HepG2 (cell line): ENCODE measurements at regions not wholly inside any gene's neighbourhood (a gene's known extent, or its start where the extent isn't known, plus 50 kb on each side); places are given as distances from the start of the nearest gene placed in this dataset.
A peak's percentile ranks its signal among the peaks of the same experiment; 100 is the strongest.

Experiments
- ATAC-seq: fragments of 200-7000 bp; cut with Tn5 transposase; 3 replicates; pipeline ENCODE4 v1.9.1; 2020; ENCODE audit warnings: mild to moderate bottlenecking, moderate library complexity
- BruUV-seq: library from RNA; stranded (reverse); fragments of 400-500 nt; replicated peaks from 2 replicates; lab custom pipeline; 2021; lab: Mats Ljungman, UMichigan
- CTCF ChIA-PET: fragments of 300-600 bp; formaldehyde crosslinking; extraction: SDS; loops from one replicate; lab custom pipeline; 2021; ENCODE audit warnings: low total read pairs, inconsistent platforms, low intra/inter-chr PET ratio; lab: Yijun Ruan, JAX
- POLR2A ChIA-PET: fragments of 350-600 bp; sonication (Branson Sonifier 250); formaldehyde crosslinking; loops from one replicate; lab custom pipeline; 2020; ENCODE audit warnings: antibody characterized with exemption, inconsistent platforms; lab: Yijun Ruan, JAX
- DNase-seq: peaks from one replicate; pipeline ENCODE4 v3.0.0-alpha.2; 2015; ENCODE audit warnings: low spot score
- FAIRE-seq: peaks from 3 replicates; lab custom pipeline; 2011; peaks lifted over from hg19 to GRCh38; lab: Jason Lieb, UNC
- H2AFZ ChIP-seq: one replicate; pipeline ENCODE4 v1.6.1; 2011; ENCODE audit warnings: low read length, inconsistent platforms
- H3K27ac ChIP-seq: fragments of 300-600 bp; 3 replicates; pipeline ENCODE4 v1.8.0; 2011; ENCODE audit warnings: mixed run types, mild to moderate bottlenecking, mixed read lengths, low read length, inconsistent platforms; ENCODE audit not compliant: insufficient read depth; ENCODE audit errors: extremely low read length
- H3K27me3 ChIP-seq, 2 experiments: fragments of 200-600 bp in 1 of 2; 2 replicates in 1 of 2; 3 replicates in 1 of 2; pipeline versions ENCODE4 v1.6.0 to v1.8.0; 2011; ENCODE audit warnings: low read length in 2 of 2, mild to moderate bottlenecking in 2 of 2, moderate library complexity in 2 of 2, inconsistent platforms in 1 of 2; ENCODE audit not compliant: insufficient read depth in 2 of 2, control insufficient read depth in 1 of 2
- H3K36me3 ChIP-seq, 2 experiments: fragments of 200-600 bp in 1 of 2; replicated peaks in 1 of 2; 2 replicates in 1 of 2; 3 replicates in 1 of 2; pipeline versions ENCODE4 v1.5.1 to v1.8.0; 2011; ENCODE audit warnings: low read length in 2 of 2, inconsistent platforms in 1 of 2; ENCODE audit not compliant: insufficient read depth in 2 of 2, control insufficient read depth in 1 of 2
- H3K4me1 ChIP-seq: 2 replicates; pipeline ENCODE4 v1.5.1; 2012; ENCODE audit warnings: low read length, inconsistent platforms; ENCODE audit not compliant: insufficient read depth
- H3K4me2 ChIP-seq: 2 replicates; pipeline ENCODE4 v1.6.0; 2011; ENCODE audit warnings: low read depth, low read length, inconsistent platforms
- H3K4me3 ChIP-seq, 3 experiments: fragments of 200-600 bp in 1 of 3; sonication (generic), shearing (Covaris generic) in 1 of 3; replicated peaks in 1 of 3; 2 replicates each; pipeline ENCODE4 v1.5.1; 2011 to 2016; ENCODE audit warnings: low read length in 3 of 3, inconsistent platforms in 2 of 3, low read depth in 2 of 3, mild to moderate bottlenecking in 2 of 3, control low read depth in 1 of 3, mixed read lengths in 1 of 3; ENCODE audit not compliant: insufficient read depth in 1 of 3
- H3K79me2 ChIP-seq: one replicate; pipeline ENCODE4 v1.6.1; 2011; ENCODE audit warnings: low read length, inconsistent platforms; ENCODE audit not compliant: insufficient read depth
- H3K9ac ChIP-seq: 2 replicates; pipeline ENCODE4 v1.6.0; 2011; ENCODE audit warnings: mild to moderate bottlenecking, low read depth, low read length, inconsistent platforms; ENCODE audit not compliant: insufficient read depth
- H3K9me3 ChIP-seq: 2 replicates; pipeline ENCODE4 v1.5.1; 2012; ENCODE audit warnings: mild to moderate bottlenecking, low read length
- H4K20me1 ChIP-seq: 2 replicates; pipeline ENCODE4 v1.6.0; 2011; ENCODE audit warnings: inconsistent platforms, mild to moderate bottlenecking, low read length, moderate library complexity; ENCODE audit not compliant: insufficient read depth
- ATRX ChIP-seq: sonication (generic); formaldehyde crosslinking; IDR thresholded peaks from 2 replicates; pipeline ENCODE4 v1.4.0; 2020; ENCODE audit warnings: missing genetic modification reagents, borderline replicate concordance
- CREB1 ChIP-seq, 2 experiments: fragments of 450-650 bp in 1 of 2; IDR thresholded peaks; 2 replicates each; pipeline ENCODE4 v1.6.1; 2016 to 2017; ENCODE audit warnings: control low read depth in 1 of 2, mild to moderate bottlenecking in 1 of 2, missing compliant biosample characterization in 1 of 2, missing genetic modification characterization in 1 of 2
- ELF1 ChIP-seq: sonication (generic); formaldehyde crosslinking; IDR thresholded peaks from 2 replicates; pipeline ENCODE4 v1.4.0; 2020; ENCODE audit warnings: missing genetic modification reagents
- JUN ChIP-seq: sonication (generic); formaldehyde crosslinking; IDR thresholded peaks from 2 replicates; pipeline ENCODE4 v1.4.0; 2020; ENCODE audit warnings: mild to moderate bottlenecking, missing genetic modification reagents
- MAFK ChIP-seq, 2 experiments: IDR thresholded peaks in 1 of 2; conservative IDR thresholded peaks in 1 of 2; 2 replicates each; pipeline ENCODE4 v1.6.1; 2011; ENCODE audit warnings: improper control_type of control experiment in 2 of 2, low read length in 2 of 2
- NBN ChIP-seq: fragments of 450-650 bp; conservative IDR thresholded peaks from 2 replicates; pipeline ENCODE4 v1.6.1; 2017
- NFE2L2 ChIP-seq: fragments of 150-350 bp; IDR thresholded peaks from 2 replicates; pipeline ENCODE4 v1.6.1; 2014; ENCODE audit warnings: low read length
- NFIC ChIP-seq: IDR thresholded peaks from 2 replicates; pipeline ENCODE4 v1.6.1; 2012; ENCODE audit warnings: mild to moderate bottlenecking, low read length, inconsistent platforms
- PAX8 ChIP-seq: sonication (generic); formaldehyde crosslinking; IDR thresholded peaks from 2 replicates; pipeline ENCODE4 v1.8.0; 2022; ENCODE audit warnings: mild to moderate bottlenecking, missing genetic modification reagents, borderline replicate concordance
- SP140L ChIP-seq: sonication (generic); formaldehyde crosslinking; IDR thresholded peaks from 2 replicates; pipeline ENCODE4 v1.4.0; 2020; ENCODE audit warnings: missing genetic modification reagents, borderline replicate concordance
- SP5 ChIP-seq: IDR thresholded peaks from 2 replicates; pipeline ENCODE4 v1.6.1; 2016; ENCODE audit warnings: low read depth, borderline replicate concordance
- TMF1 ChIP-seq: sonication (generic); formaldehyde crosslinking; IDR thresholded peaks from 2 replicates; pipeline ENCODE4 v1.8.1; 2022; ENCODE audit warnings: low read depth, missing genetic modification reagents
- ZBTB8A ChIP-seq: sonication (generic); formaldehyde crosslinking; IDR thresholded peaks from 2 replicates; pipeline ENCODE4 v1.4.0; 2020; ENCODE audit warnings: mild to moderate bottlenecking, low read depth, missing genetic modification reagents, borderline replicate concordance
- ZFP82 ChIP-seq: sonication (generic); formaldehyde crosslinking; IDR thresholded peaks from 2 replicates; pipeline ENCODE4 v1.5.1; 2020; ENCODE audit warnings: mild to moderate bottlenecking, missing genetic modification reagents, borderline replicate concordance
- ZNF224 ChIP-seq: sonication (generic); formaldehyde crosslinking; IDR thresholded peaks from 2 replicates; pipeline ENCODE4 v1.5.0; 2020; ENCODE audit warnings: mild to moderate bottlenecking, missing genetic modification reagents
- ZNF343 ChIP-seq: sonication (generic); formaldehyde crosslinking; IDR thresholded peaks from 2 replicates; pipeline ENCODE4 v1.4.0; 2020; ENCODE audit warnings: mild to moderate bottlenecking, missing genetic modification reagents
- ZNF430 ChIP-seq: sonication (generic); formaldehyde crosslinking; IDR thresholded peaks from 2 replicates; pipeline ENCODE4 v1.9.0; 2021; ENCODE audit warnings: mild to moderate bottlenecking, missing genetic modification reagents
- ZNF564 ChIP-seq: sonication (generic); formaldehyde crosslinking; IDR thresholded peaks from 2 replicates; pipeline ENCODE4 v1.8.1; 2023; ENCODE audit warnings: mild to moderate bottlenecking, missing genetic modification reagents
- ZNF782 ChIP-seq: sonication (generic); formaldehyde crosslinking; IDR thresholded peaks from 2 replicates; pipeline ENCODE4 v1.4.0; 2020; ENCODE audit warnings: missing genetic modification reagents, mild to moderate bottlenecking, borderline replicate concordance
- ZNF841 ChIP-seq: sonication (generic); formaldehyde crosslinking; IDR thresholded peaks from 2 replicates; pipeline ENCODE4 v1.8.1; 2023; ENCODE audit warnings: missing genetic modification reagents, borderline replicate concordance
- WGBS: methylation state at CpG from one replicate; pipeline ENCODE4 v1.1.6; 2017; ENCODE audit warnings: low lambda C conversion rate; 5-methylcytosine and 5-hydroxymethylcytosine counted together
- in situ Hi-C: cut with HindIII; loops from 2 replicates; pipeline ENCODE4 v1.10.0; 2017; ENCODE audit warnings: low pct_unique_long_range_greater_than_20kb; ENCODE audit not compliant: extremely low pct_ligation_motif_present
- intact Hi-C: fragments of 100-400 bp; cut with micrococcal nuclease; formaldehyde crosslinking; loops from one replicate; pipeline ENCODE4 v1.10.0; 2022; ENCODE audit not compliant: unreplicated experiment

GRCh38 chr16:63066552-63066951 lies 1030.3 kb upstream of the CDH8 start:
- H4K20me1 ChIP-seq = no peaks in the 10 kb centered on the region
- H3K4me3 ChIP-seq = no peak overlapping the region
- H2AFZ ChIP-seq = no peak overlapping the region
- no peaks in the 10 kb centered on the region for H3K36me3 ChIP-seq
- H3K4me1 ChIP-seq = no peaks in the 10 kb centered on the region
- no peak overlapping the region for H3K4me2 ChIP-seq
- POLR2A ChIA-PET = no interaction called here
- TF ChIP-seq ZNF841 = no peak
- no peak for TF ChIP-seq CREB1 (IDR thresholded peaks at IDR 0.05)
- TF ChIP-seq CREB1 (CRISPR knock-in tag; IDR thresholded peaks at IDR 0.05) = no peak
- TF ChIP-seq ZBTB8A (CRISPR knock-in tag) = no peak
- no peak for TF ChIP-seq ATRX (CRISPR knock-in tag)
- 0 out of 4 replicates have a peak, but pooled peaks of 1 of the 2 experiments have one; percentile 10 for TF ChIP-seq MAFK (conservative IDR thresholded peaks at IDR 0.05 in 1 of 2, IDR thresholded peaks at IDR 0.05 in 1 of 2; ENCODE audit: low read length in 2 of 2)
- peak; percentile 42; the same call in 1 of the 2 replicates for TF ChIP-seq NFE2L2
- no peak for TF ChIP-seq ZNF224 (CRISPR knock-in tag)
- no peak for TF ChIP-seq SP140L (CRISPR knock-in tag)
- no peak for TF ChIP-seq SP5
- no peak for TF ChIP-seq NBN
- TF ChIP-seq JUN (CRISPR knock-in tag) = no peak
- no peak for TF ChIP-seq NFIC
- TF ChIP-seq, all 625 proteins: peak for 2
- FAIRE-seq (no peak), ATAC-seq (no peak), DNase-seq (no peak)
- CTCF ChIA-PET = no interaction called here
- Histone ChIP-seq H3K27ac (no peak overlapping the region), H3K9ac (no peak overlapping the region), H3K9me3 (peaks cover 92% of the 10 kb centered on the region), H3K27me3 (no peaks in the 10 kb centered on the region), H3K79me2 (no peaks in the 10 kb centered on the region)
- in situ Hi-C loops = no loop called here
- intact Hi-C loops = no loop called here
- BruUV-seq = no TSS peak
- 4% methylated on average over 3 of the region's 3 CpGs for WGBS

DNA sequence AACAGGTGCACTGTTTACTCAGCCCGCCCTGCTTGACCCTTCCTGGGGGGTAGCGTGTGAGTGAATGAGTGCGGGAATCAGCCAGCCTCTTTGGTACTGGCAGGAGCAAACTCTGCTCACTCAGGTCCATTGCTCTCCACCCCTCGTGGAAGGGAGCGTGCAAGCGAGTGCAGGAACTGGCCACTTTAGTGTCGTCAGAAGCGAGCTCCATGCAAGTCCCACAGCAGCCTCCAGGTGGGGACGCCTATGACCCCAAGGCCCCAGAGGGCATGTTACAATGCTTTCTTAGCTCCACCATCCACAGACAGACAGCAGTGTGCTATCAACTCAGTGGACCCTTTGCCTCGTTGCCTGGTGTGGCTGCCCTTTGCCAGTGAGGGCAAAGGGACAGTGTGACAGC lies 1025.1 kb upstream of the CDH8 start:
- H3K27ac ChIP-seq = no peak overlapping the region
- 0% methylated on average over 7 of the region's 10 CpGs for WGBS
- ChIA-PET CTCF (no interaction called here), POLR2A (no interaction called here)
- no TSS peak for BruUV-seq
- H3K4me2 ChIP-seq = no peak overlapping the region
- no peaks in the 10 kb centered on the region for H3K79me2 ChIP-seq
- H3K9me3 ChIP-seq = peaks cover 79% of the 10 kb centered on the region
- H3K9ac ChIP-seq = no peak overlapping the region
- intact Hi-C loops = no loop called here
- no peak overlapping the region for H2AFZ ChIP-seq
- in situ Hi-C loops = no loop called here
- no peaks in the 10 kb centered on the region for H3K36me3 ChIP-seq
- DNase-seq (no peak), FAIRE-seq (no peak), ATAC-seq (no peak)
- no peaks in the 10 kb centered on the region for H4K20me1 ChIP-seq
- no peaks in the 10 kb centered on the region for H3K27me3 ChIP-seq
- no peak overlapping the region for H3K4me3 ChIP-seq
- H3K4me1 ChIP-seq = no peaks in the 10 kb centered on the region
- TF ChIP-seq ZNF343 (CRISPR knock-in tag) (no peak), ZFP82 (CRISPR knock-in tag) (no peak), PAX8 (CRISPR knock-in tag) (no peak), TMF1 (CRISPR knock-in tag) (no peak), ELF1 (no peak), ZNF782 (no peak), ZNF430 (no peak), ZNF564 (no peak)
